Loucy (cell line): ENCODE measurements at regions not wholly inside any gene's neighbourhood (a gene's known extent, or its start where the extent isn't known, plus 50 kb on each side); places are given as distances from the start of the nearest gene placed in this dataset.

ENCODE experiments used
- H2AFZ ChIP-seq: fragments of 200-600 bp; sonication (generic); 2 replicates; pipeline ENCODE4 v1.6.0; 2016; ENCODE audit warnings: antibody characterized with exemption, mild to moderate bottlenecking, low read length, moderate library complexity
- H3F3A ChIP-seq: fragments of 200-600 bp; 2 replicates; pipeline ENCODE4 v1.6.0; 2016; ENCODE audit warnings: antibody characterized with exemption, low read depth, mild to moderate bottlenecking
- H3K27me3 ChIP-seq: fragments of 200-600 bp; sonication (generic); 2 replicates; pipeline ENCODE4 v1.6.1; 2014; ENCODE audit warnings: low read length, mild to moderate bottlenecking; ENCODE audit not compliant: insufficient read depth, poor library complexity, severe bottlenecking
- H3K36me3 ChIP-seq: fragments of 200-600 bp; sonication (generic); 2 replicates; pipeline ENCODE4 v1.6.1; 2016; ENCODE audit warnings: low read length; ENCODE audit not compliant: insufficient read depth
- H3K4me1 ChIP-seq: fragments of 200-600 bp; sonication (generic); 2 replicates; pipeline ENCODE4 v1.5.1; 2014; ENCODE audit warnings: low read length, mild to moderate bottlenecking; ENCODE audit not compliant: insufficient read depth, poor library complexity, severe bottlenecking
- H3K4me2 ChIP-seq: fragments of 200-600 bp; sonication (generic); 2 replicates; pipeline ENCODE4 v1.6.0; 2014; ENCODE audit warnings: antibody characterized with exemption, low read length, low read depth, mild to moderate bottlenecking; ENCODE audit not compliant: poor library complexity, severe bottlenecking
- H3K4me3 ChIP-seq: fragments of 200-600 bp; sonication (generic); 2 replicates; pipeline ENCODE4 v1.5.1; 2014; ENCODE audit warnings: low read length, mild to moderate bottlenecking, mixed read lengths; ENCODE audit not compliant: poor library complexity, severe bottlenecking
- H3K79me2 ChIP-seq: fragments of 200-600 bp; sonication (generic); 2 replicates; pipeline ENCODE4 v1.6.1; 2014; ENCODE audit warnings: low read length; ENCODE audit not compliant: insufficient read depth
- H3K9ac ChIP-seq: fragments of 200-600 bp; sonication (generic); 2 replicates; pipeline ENCODE4 v1.6.0; 2014; ENCODE audit warnings: mild to moderate bottlenecking, low read depth, low read length, moderate library complexity; ENCODE audit not compliant: poor library complexity, severe bottlenecking
- H3K9me2 ChIP-seq: fragments of 200-600 bp; sonication (generic); replicated peaks from 2 replicates; pipeline ENCODE4 v1.6.1; 2016; ENCODE audit warnings: low read depth, low read length, mixed read lengths
- H3K9me3 ChIP-seq: fragments of 200-600 bp; sonication (generic); 2 replicates; pipeline ENCODE4 v1.6.1; 2014; ENCODE audit warnings: mild to moderate bottlenecking, antibody characterized with exemption, low read length, low read depth; ENCODE audit not compliant: insufficient read depth
- H4K20me1 ChIP-seq: fragments of 200-600 bp; sonication (generic); 2 replicates; pipeline ENCODE4 v1.6.0; 2014; ENCODE audit warnings: antibody characterized with exemption, low read length, mild to moderate bottlenecking; ENCODE audit not compliant: insufficient read depth, poor library complexity, severe bottlenecking
- CTCF ChIP-seq: fragments of 200-600 bp; sonication (generic); conservative IDR thresholded peaks from 2 replicates; pipeline ENCODE4 v1.5.1; 2014; ENCODE audit warnings: mild to moderate bottlenecking, antibody characterized with exemption, low read length
- EZH2phosphoT487 ChIP-seq: fragments of 200-600 bp; IDR thresholded peaks from 2 replicates; pipeline ENCODE4 v1.6.1; 2018; ENCODE audit warnings: antibody characterized with exemption, mild to moderate bottlenecking, moderate library complexity, borderline replicate concordance

- TF ChIP-seq CTCF (no peak), EZH2phosphoT487 (no peak)
- no peaks in the 10 kb centered on the region for H3K27me3 ChIP-seq
- peaks cover 4% of the 10 kb centered on the region for H3K4me1 ChIP-seq
Observed at GRCh38 chr6:169942173-169942572, 190.8 kb downstream of the ERMARD start.

GRCh38 chr6:169940481-169941271 is 189.3 kb downstream of the ERMARD start:
- Histone ChIP-seq H4K20me1 (no peaks in the 10 kb centered on the region), H3K9ac (no peak overlapping the region), H3K9me3 (peaks cover 31% of the 10 kb centered on the region; the same call in 1 of the 2 replicates), H3F3A (no peaks in the 10 kb centered on the region), H3K4me3 (no peak overlapping the region), H3K4me2 (no peak overlapping the region), H3K36me3 (no peaks in the 10 kb centered on the region), H3K9me2 (no peaks in the 10 kb centered on the region), H3K4me1 (no peaks in the 10 kb centered on the region), H3K27me3 (no peaks in the 10 kb centered on the region), H3K79me2 (no peaks in the 10 kb centered on the region), H2AFZ (no peak overlapping the region)
- TF ChIP-seq EZH2phosphoT487 (no peak), CTCF (no peak)

More at GRCh38 chr6:169942173-169942572, 190.8 kb downstream of the ERMARD start:
- Histone ChIP-seq H3K9ac (no peak overlapping the region), H3K4me2 (no peak overlapping the region), H3F3A (no peaks in the 10 kb centered on the region), H3K36me3 (no peaks in the 10 kb centered on the region), H2AFZ (no peak overlapping the region), H3K9me3 (peaks cover 28% of the 10 kb centered on the region; the same call in 1 of the 2 replicates), H3K79me2 (no peaks in the 10 kb centered on the region), H3K4me3 (no peak overlapping the region), H3K9me2 (no peaks in the 10 kb centered on the region), H4K20me1 (no peaks in the 10 kb centered on the region)

- Histone ChIP-seq H3K9ac (no peak overlapping the region), H3K36me3 (no peaks in the 10 kb centered on the region), H3K9me2 (no peaks in the 10 kb centered on the region), H3K9me3 (peaks cover 39% of the 10 kb centered on the region; the same call in 1 of the 2 replicates), H3F3A (no peaks in the 10 kb centered on the region), H3K4me1 (no peaks in the 10 kb centered on the region), H3K27me3 (no peaks in the 10 kb centered on the region), H3K4me2 (no peak overlapping the region), H4K20me1 (no peaks in the 10 kb centered on the region), H3K4me3 (no peak overlapping the region), H3K79me2 (no peaks in the 10 kb centered on the region), H2AFZ (no peak overlapping the region)
- TF ChIP-seq EZH2phosphoT487 (no peak), CTCF (no peak)
Observed at GRCh38 chr6:169939554-169940164, 188.2 kb downstream of the ERMARD start.
